Retinal pigment epithelial cell (primary cell): ENCODE measurements at regions not wholly inside any gene's neighbourhood (a gene's known extent, or its start where the extent isn't known, plus 50 kb on each side); places are given as distances from the start of the nearest gene placed in this dataset.
"Not testable (repeated sequence)": the region's sequence is repeated elsewhere in the genome, so short reads cannot be mapped to it uniquely, and the experiment has no call there.

Experiments
- DNase-seq: peaks from one replicate; pipeline ENCODE4 v3.0.0-alpha.2; 2010; ENCODE audit warnings: low read depth
- H3K4me3 ChIP-seq: 2 replicates; pipeline ENCODE4 v1.5.1; 2011; ENCODE audit warnings: mild to moderate bottlenecking, low read length, control low read depth, moderate library complexity
- CTCF ChIP-seq: conservative IDR thresholded peaks from 2 replicates; pipeline ENCODE4 v1.5.1; 2011; ENCODE audit warnings: low read depth, low read length, control low read depth, inconsistent platforms

- no peak overlapping the region for H3K4me3 ChIP-seq
- DNase-seq: no peak
- TF ChIP-seq CTCF: no peak
Measured at GRCh38 chr6:55950071-55950814, 74.9 kb upstream of the BMP5 start.

- no peak for TF ChIP-seq CTCF
- no peak overlapping the region for H3K4me3 ChIP-seq
- no peak for DNase-seq
Measured at GRCh38 chr6:55943329-55943728, 67.9 kb upstream of the BMP5 start.

GRCh38 chr6:55941702-55942101 is 66.3 kb upstream of the BMP5 start:
- no peak overlapping the region for H3K4me3 ChIP-seq
- DNase-seq: no peak
- TF ChIP-seq CTCF: peak; percentile 34

- H3K4me3 ChIP-seq: no peak overlapping the region
- TF ChIP-seq CTCF: no peak
- no peak for DNase-seq
Measured at GRCh38 chr6:55937951-55938690, 62.7 kb upstream of the BMP5 start.

GRCh38 chr6:55937261-55937947 is 62.0 kb upstream of the BMP5 start:
- no peak for TF ChIP-seq CTCF
- H3K4me3 ChIP-seq: no peak overlapping the region
- no peak for DNase-seq

- DNase-seq: no peak
- no peak for TF ChIP-seq CTCF
- no peak overlapping the region for H3K4me3 ChIP-seq
Measured at GRCh38 chr6:55931101-55931500, 55.7 kb upstream of the BMP5 start.

GRCh38 chr6:55927713-55928112 is 52.3 kb upstream of the BMP5 start:
- DNase-seq, H3K4me3 ChIP-seq: not testable (repeated sequence)
